ENCODE measurements at regions not wholly inside any gene's neighbourhood (a gene's known extent, or its start where the extent isn't known, plus 50 kb on each side); places are given as distances from the start of the nearest gene placed in this dataset.

- H3K27me3 Mint-ChIP-seq (ENCODE audit: insufficient read depth), result peaks cover under 1% of the 10 kb centered on the region; the same call in 1 of the 2 replicates
- TF ChIP-seq, protein P1, sequence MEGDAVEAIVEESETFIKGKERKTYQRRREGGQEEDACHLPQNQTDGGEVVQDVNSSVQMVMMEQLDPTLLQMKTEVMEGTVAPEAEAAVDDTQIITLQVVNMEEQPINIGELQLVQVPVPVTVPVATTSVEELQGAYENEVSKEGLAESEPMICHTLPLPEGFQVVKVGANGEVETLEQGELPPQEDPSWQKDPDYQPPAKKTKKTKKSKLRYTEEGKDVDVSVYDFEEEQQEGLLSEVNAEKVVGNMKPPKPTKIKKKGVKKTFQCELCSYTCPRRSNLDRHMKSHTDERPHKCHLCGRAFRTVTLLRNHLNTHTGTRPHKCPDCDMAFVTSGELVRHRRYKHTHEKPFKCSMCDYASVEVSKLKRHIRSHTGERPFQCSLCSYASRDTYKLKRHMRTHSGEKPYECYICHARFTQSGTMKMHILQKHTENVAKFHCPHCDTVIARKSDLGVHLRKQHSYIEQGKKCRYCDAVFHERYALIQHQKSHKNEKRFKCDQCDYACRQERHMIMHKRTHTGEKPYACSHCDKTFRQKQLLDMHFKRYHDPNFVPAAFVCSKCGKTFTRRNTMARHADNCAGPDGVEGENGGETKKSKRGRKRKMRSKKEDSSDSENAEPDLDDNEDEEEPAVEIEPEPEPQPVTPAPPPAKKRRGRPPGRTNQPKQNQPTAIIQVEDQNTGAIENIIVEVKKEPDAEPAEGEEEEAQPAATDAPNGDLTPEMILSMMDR (IDR thresholded peaks at IDR 0.05), result no peak
- no peaks in the 10 kb centered on the region for H3K9me3 Mint-ChIP-seq
- no peak overlapping the region for H3K4me3 Mint-ChIP-seq
- DNase-seq, result no peak
- no peak overlapping the region for H3K27ac Mint-ChIP-seq
- peaks cover 38% of the 10 kb centered on the region for H3K4me1 Mint-ChIP-seq (ENCODE audit: low read depth)
- H3K36me3 Mint-ChIP-seq (ENCODE audit: low read depth), result 0 out of 2 replicates have a peak, but pooled peaks cover 3% of the 10 kb centered on the region
These were observed 420.6 kb downstream of the SPRY1 start for GRCh38 chr4:123817025-123817688.

DNA sequence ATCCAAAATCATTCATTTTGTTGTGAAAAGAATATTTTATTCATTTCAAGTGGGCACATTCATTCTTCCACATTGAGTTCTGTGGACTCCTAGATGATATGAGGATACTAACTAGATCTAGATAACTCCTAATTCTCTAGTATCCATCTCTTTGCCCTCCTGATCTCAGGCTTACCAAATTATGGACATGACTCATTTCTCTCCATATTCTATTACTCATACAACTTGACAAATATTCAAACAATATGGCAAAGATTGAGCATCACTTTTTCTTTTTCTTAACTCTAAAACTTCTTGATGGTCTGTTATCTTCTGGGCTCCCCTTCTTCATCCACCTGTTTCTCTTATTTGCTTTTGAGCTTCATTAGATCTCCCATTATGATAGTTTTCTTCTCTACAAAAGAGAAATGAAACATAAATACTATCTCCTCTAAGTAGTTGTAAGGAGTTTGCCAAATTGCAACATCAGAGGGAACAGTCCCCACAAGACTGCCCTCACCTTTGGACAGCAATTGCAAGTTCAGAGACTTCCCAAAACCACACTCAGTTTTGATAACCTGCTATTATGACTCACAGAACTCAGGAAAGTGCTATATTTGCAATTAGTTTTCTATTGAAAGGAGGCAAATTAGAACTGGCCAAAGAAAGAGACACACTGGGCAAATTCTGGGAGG, 422.9 kb downstream of the SPRY1 start:
- TF ChIP-seq, protein P1 (IDR thresholded peaks at IDR 0.05), result no peak
- Mint-ChIP-seq H3K4me3 (no peak overlapping the region), H3K27ac (no peak overlapping the region), H3K27me3 (ENCODE audit: insufficient read depth) (no peaks in the 10 kb centered on the region), H3K36me3 (ENCODE audit: low read depth) (peaks cover 11% of the 10 kb centered on the region; the same call in 1 of the 2 replicates), H3K4me1 (ENCODE audit: low read depth) (peaks cover 55% of the 10 kb centered on the region), H3K9me3 (no peaks in the 10 kb centered on the region; the same call in 1 of the 2 replicates)
- DNase-seq, result no peak

DNA sequence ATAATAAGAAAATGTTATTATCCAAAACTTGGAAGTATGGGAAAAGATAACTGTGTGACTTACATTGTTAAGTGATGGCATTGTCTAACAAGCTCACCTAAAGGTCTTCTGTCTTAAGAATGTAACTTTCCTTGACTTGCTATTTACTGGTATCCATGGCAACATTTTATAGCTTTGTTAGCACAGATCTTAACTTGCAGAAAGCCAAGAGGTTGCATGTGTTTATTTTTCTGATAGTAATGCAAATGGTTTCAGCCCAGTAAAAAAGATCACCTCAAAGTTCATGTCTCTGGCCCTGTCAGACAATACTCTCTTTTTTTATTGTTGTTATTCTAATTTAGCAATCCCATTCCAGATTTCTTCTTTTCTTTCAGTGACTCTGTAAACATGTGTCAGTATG, 425.3 kb downstream of the SPRY1 start:
- H3K27me3 Mint-ChIP-seq (ENCODE audit: insufficient read depth), result no peaks in the 10 kb centered on the region
- H3K27ac Mint-ChIP-seq, result peak overlapping the region; percentile 3
- TF ChIP-seq, protein P1 (IDR thresholded peaks at IDR 0.05), result no peak
- no peak overlapping the region for H3K4me3 Mint-ChIP-seq
- peaks cover 11% of the 10 kb centered on the region; the same call in 1 of the 2 replicates for H3K36me3 Mint-ChIP-seq (ENCODE audit: low read depth)
- H3K9me3 Mint-ChIP-seq, result no peaks in the 10 kb centered on the region; the same call in 1 of the 2 replicates
- DNase-seq, result peak; percentile 71
- H3K4me1 Mint-ChIP-seq (ENCODE audit: low read depth), result peaks cover 69% of the 10 kb centered on the region

- Mint-ChIP-seq H3K27ac (peak overlapping the region; percentile 3), H3K9me3 (no peaks in the 10 kb centered on the region; the same call in 1 of the 2 replicates), H3K4me3 (no peak overlapping the region), H3K36me3 (ENCODE audit: low read depth) (peaks cover 11% of the 10 kb centered on the region; the same call in 1 of the 2 replicates), H3K27me3 (ENCODE audit: insufficient read depth) (no peaks in the 10 kb centered on the region), H3K4me1 (ENCODE audit: low read depth) (peaks cover 69% of the 10 kb centered on the region)
- no peak for DNase-seq
- TF ChIP-seq, protein P1 (IDR thresholded peaks at IDR 0.05), result no peak
These were observed 425.8 kb downstream of the SPRY1 start for GRCh38 chr4:123822353-123822752.

GRCh38 chr4:123823244-123823643, 426.6 kb downstream of the SPRY1 start:
- no peak overlapping the region for H3K27ac Mint-ChIP-seq
- H3K27me3 Mint-ChIP-seq (ENCODE audit: insufficient read depth), result no peaks in the 10 kb centered on the region
- H3K4me1 Mint-ChIP-seq (ENCODE audit: low read depth), result peaks cover 74% of the 10 kb centered on the region
- DNase-seq, result no peak
- TF ChIP-seq, protein P1 (IDR thresholded peaks at IDR 0.05), result no peak
- no peaks in the 10 kb centered on the region; the same call in 1 of the 2 replicates for H3K9me3 Mint-ChIP-seq
- no peak overlapping the region for H3K4me3 Mint-ChIP-seq
- peaks cover 11% of the 10 kb centered on the region; the same call in 1 of the 2 replicates for H3K36me3 Mint-ChIP-seq (ENCODE audit: low read depth)
